GM21619 (cell line): ENCODE measurements at regions not wholly inside any gene's neighbourhood (a gene's known extent, or its start where the extent isn't known, plus 50 kb on each side); places are given as distances from the start of the nearest gene placed in this dataset.

ENCODE experiments used
- ATAC-seq: cut with Tn5 transposase; IDR thresholded peaks from one replicate; pipeline ENCODE4 v1.9.1; 2021; ENCODE audit not compliant: unreplicated experiment

DNA sequence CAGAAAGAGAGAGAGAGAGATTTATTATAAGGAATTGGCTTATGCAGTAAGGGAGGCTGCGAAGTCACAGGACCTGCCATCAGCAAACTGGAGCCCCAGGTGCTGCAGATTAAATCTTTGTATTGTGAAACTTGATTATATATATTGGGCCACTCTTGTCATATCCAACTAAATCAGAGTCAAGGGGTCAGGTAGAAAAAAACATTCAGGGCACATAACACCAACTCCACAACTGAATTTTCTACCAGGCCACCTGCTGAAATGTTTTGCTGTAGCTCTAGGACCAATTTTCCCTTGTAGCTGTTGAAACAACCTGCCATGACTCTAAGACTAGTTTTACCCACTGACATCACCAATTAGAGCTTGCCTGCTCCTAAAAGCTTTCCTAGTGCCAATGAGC lies 1240.8 kb downstream of the SLC16A7 start:
- no peak for ATAC-seq

DNA sequence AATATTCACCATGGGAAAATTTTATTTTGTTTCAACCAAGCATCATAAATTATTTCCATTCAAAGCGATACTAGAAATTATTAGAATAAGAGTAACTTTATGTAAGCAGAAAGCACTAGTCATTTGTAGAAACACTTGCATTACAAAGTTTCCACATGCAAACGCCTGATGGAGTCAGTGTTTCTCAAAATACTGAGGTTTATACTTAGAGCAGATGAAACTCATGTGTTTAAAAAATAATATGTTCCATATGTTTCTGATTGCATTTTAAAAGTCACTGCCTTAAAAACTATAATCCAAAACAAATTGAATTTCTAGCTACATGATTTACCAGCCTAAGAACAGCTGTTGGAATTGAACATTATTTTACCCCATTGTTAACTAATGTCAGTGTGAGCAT lies 1246.4 kb downstream of the SLC16A7 start:
- no peak for ATAC-seq

GRCh38 chr12:60844101-60844500 lies 1248.3 kb downstream of the SLC16A7 start:
- ATAC-seq: no peak

GRCh38 chr12:60844875-60845274 lies 1249.0 kb downstream of the SLC16A7 start:
- no peak for ATAC-seq

GRCh38 chr12:60845696-60846095 lies 1249.9 kb downstream of the SLC16A7 start:
- no peak for ATAC-seq

DNA sequence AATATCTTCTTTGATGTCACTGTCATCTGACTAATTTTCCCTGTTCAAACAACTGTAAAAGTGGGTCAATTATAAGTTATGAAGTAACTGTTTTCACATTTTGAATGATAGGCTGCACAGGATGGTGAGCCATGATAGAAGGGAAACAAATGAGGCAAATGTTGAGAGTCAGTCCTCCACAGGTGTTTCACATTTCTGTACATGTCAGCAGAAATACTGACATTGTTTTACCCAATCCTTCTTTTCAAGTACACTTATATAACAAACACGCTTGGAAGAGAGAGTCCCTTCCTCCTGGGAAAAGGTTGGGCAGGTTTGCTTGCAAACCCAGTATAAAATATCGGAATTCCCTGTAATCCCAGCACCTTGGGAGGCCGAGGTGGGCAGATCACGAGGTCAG lies 1251.5 kb downstream of the SLC16A7 start:
- ATAC-seq: no peak

DNA sequence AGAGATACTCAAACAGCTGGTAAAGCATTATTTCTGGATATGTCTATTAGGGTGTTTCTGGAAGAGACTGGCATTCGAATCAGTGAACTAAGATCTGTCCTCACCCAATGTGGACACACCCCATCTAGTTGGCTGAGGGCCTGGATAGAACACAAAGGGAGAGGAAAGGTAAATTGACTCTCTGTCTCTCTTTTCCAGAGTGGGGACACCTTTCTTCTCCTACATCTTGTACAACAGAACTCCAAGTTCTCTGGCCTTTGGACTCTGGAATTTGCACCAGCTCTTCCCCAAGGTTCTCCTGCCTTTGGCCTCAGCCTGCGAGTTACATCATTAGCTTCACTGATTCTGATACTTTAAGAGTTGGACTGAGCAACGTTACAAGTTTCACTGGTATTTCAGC lies 1253.9 kb downstream of the SLC16A7 start:
- ATAC-seq: no peak

DNA sequence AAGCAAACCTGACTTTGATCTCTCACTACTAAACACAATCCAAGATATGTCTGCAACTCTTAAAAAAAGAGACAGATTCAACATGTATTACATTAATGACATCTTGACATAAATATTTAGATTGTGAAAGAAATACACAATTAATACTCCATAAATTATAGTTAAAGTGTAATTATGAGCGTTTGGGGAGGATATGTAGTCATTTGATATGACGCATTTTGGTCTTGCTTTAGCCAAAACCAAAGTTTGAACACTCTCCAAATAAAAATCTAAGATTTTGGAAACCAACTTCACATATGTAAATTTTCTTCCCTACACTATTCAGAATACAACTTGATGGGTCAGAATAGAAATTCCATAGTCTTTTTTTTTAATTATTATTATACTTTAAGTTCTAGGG lies 1257.6 kb downstream of the SLC16A7 start:
- ATAC-seq: no peak

DNA sequence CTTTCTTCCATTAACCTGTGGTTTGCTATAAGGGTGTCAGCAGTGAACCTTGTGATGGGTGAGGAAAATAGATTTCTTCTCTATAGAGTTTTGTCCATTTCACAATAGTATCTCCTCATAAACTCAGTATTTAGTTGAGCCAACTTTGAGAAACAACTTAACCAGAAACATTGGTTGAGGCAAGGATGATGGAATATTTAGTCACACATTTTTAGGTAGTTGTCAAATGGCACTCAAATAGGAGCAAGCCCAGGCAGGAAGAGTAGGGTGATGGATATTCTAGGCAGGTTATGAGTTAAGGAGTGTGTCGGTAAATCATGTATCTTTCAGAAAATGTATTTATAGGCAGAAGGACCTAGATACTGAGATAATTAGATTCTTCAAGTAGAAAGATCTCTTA lies 1267.6 kb downstream of the SLC16A7 start:
- no peak for ATAC-seq

- ATAC-seq: no peak
Observed at GRCh38 chr12:60872219-60872618, 1276.4 kb downstream of the SLC16A7 start.

DNA sequence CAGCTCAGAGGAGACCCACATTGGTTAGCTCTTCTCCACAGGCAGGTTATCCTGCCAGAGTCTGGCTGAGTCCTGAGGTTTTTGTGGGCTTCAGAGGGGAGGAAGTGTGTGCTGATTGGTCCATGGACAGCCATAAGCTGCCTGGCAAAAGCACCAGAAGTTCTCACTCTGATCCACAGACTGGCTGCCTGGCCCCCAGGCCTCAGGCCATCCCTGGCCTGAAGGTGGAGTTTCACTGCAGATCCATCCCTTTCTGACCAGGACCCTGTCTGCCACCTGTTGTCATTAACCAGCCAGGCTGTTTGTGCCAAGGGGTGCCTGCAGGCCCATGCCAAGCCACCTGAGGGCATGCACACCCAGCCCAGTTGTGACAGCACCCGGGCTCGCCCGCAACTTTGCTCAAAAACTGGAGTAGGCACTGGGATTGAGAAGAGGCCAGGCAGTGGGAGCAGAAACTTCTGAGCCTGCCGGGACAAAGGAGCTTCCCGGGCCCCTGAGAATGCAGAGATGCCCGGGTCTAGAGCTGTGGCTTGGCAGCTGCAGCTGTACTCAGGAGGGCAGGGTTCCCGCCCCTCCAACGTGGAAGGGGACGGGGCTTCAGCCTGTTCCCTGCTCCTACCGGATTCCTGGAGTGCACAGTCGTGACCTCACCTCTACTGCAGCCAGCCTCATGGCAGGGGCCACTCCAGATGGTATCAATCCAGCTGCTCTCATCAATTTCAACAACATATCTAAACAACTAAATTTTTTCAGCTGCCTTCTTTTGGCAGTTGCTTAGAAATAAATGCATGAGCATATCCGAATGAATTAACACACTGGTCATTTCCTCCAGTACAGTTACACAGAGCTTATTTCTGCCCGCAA lies 1277.3 kb downstream of the SLC16A7 start:
- no peak for ATAC-seq

GRCh38 chr12:60874091-60874490 lies 1278.3 kb downstream of the SLC16A7 start:
- ATAC-seq: no peak

DNA sequence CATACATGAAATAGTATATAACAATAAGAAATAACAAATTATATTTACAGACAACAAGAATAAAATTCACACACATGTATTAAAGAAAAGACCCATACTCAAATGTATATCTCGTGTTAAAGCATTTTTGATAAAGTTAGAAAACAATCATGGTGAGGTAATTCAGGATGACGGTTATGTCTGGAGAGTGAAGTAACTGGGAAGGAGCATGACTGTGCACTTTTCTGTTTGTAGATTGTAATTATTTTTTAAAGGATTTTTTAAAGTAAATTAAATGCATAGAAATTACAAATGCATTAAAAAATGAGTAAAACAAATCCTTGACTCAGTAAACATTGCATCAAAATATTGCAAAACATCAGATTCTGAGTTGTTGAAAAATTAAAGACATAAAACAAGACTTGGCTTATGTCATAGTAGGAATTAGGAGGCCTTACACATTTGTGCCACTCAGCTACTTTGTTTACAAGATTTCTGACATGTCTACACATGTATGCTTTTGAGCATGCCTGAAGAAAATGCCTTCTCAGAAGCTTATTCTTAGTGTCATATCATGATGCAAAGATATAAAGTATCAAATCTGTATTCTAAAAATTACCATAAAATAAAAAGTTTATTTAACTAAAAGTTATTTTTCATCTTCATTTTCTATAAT lies 1325.1 kb downstream of the SLC16A7 start:
- ATAC-seq: no peak

- no peak for ATAC-seq
Observed at GRCh38 chr12:60921541-60921940, 1325.7 kb downstream of the SLC16A7 start.

- no peak for ATAC-seq
Observed at GRCh38 chr12:60926256-60926655, 1330.4 kb downstream of the SLC16A7 start.

- no peak for ATAC-seq
Observed at GRCh38 chr12:60930151-60930550, 1330.1 kb upstream of the USP15 start.

GRCh38 chr12:60935981-60936761 lies 1324.0 kb upstream of the USP15 start:
- ATAC-seq: no peak

- ATAC-seq: no peak
Observed at GRCh38 chr12:60947533-60947932, 1312.7 kb upstream of the USP15 start.

DNA sequence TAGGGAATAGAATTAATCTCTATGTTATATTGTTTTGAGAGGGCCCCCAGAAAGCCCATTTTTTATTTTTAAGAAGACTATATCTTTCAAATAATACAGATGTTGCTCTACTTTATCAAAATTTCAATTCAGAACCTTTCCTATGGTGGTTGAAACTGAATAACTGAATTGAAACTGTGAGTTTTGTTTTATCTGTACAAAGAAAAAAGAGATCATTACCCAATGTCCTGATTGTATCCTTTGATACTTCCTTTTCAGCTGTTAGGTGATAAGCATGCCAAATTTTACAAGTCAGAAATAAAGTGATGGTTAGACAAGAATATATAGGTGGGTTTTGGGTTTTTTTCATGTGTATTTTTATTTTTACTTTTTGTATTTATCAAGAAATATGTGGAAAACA lies 1293.1 kb upstream of the USP15 start:
- no peak for ATAC-seq

- ATAC-seq: no peak
Observed at GRCh38 chr12:60977966-60978365, 1282.2 kb upstream of the USP15 start.

DNA sequence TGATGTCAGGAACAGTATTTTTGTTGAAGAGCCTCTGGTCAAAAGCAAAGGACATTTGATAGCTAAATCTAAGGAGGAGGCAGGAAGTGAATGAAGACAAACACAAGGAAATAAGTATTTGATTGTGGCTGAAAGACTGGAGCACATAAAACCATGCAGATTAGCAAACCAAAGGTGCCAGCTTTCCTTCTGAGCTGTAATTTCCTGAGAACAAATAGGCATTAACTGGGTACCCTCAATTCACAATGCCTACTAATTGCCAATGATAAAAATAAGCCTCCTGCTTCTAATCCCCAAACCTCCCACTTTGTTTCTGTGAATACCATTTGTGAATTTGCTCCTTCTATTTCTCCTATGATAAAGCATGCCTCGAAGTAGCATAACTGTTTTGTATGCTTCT lies 1279.6 kb upstream of the USP15 start:
- ATAC-seq: no peak

DNA sequence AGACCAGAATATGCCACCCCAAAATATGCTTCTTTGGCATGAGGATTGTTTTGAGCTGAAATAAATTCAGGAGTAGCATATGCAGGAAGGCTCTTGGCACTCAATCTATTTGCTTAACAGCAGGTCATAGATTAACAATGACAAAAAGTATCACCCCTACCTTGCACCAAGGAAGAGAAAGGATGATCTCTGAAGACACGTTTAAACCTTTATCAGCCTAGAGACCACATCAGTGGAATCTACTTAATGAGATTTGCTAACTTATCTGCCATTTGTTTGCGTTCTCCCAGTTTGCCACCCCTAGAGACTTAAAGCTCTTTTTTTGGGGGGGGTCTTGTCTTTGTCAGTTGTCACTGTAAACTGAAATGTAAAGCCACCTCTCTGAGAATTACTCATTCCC lies 1278.7 kb upstream of the USP15 start:
- ATAC-seq: no peak
